ENCODE measurements at regions not wholly inside any gene's neighbourhood (a gene's known extent, or its start where the extent isn't known, plus 50 kb on each side); places are given as distances from the start of the nearest gene placed in this dataset.
"Not testable (repeated sequence)": the region's sequence is repeated elsewhere in the genome, so short reads cannot be mapped to it uniquely, and the experiment has no call there.

DNA sequence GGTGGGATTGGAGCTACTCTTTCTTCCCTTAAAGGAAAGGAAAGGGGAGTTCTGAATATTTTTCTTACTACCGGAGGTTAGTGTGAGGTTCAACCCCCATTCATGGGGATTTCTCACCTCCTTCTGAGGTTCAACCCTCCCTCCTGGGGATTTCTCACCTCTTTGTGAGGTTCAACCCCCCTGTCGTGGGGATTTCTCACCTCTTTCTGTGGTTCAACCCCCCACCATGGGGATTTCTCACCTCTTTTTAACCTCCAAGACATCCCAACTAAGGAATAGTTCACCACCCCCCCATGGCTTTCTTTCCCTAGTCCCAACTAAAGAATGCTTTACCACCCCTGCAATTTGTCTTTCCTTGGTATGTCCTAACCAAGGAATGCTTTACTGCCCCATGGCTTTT lies 520.3 kb downstream of the EDEM1 start:
- no peak for DNase-seq

DNA sequence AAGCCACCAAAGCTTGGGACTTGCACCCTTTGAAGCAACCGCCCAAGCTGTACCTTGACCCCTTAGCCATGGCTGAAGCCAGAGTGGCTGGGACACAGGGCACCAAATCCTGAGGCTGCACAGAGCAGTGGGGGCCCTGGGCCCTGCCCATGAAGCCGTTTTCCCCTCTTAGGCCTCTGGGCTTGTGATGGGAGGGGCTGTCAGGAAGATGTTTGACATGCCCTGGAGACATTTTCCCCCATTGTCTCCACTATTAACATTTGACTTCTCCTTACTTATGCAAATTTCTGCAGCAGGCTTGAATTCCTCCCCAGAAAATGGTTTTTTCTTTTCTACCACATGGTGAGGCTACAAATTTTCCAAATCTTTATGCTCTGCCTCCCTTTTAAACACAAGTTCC lies 522.2 kb downstream of the EDEM1 start:
- no peak for DNase-seq

DNA sequence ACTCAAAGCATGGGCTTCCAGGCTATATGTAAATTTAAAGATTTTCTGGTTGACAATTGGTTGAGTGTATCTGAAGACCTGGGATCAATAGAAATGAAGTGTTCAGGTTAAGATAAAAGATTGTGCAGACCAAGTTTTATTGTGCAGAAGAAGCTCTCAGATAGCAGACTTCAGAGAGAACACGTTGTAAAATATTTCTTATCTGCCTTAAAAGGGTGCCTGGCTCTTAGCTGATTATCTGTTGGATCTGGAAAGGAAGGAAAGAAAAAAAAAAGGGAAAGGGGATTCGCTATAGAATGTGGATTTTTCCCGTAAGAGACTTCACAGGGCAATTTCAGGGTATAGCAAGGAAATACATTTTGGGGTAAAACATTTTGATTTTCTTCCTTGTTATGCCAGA lies 523.2 kb downstream of the EDEM1 start:
- no peak for DNase-seq

DNA sequence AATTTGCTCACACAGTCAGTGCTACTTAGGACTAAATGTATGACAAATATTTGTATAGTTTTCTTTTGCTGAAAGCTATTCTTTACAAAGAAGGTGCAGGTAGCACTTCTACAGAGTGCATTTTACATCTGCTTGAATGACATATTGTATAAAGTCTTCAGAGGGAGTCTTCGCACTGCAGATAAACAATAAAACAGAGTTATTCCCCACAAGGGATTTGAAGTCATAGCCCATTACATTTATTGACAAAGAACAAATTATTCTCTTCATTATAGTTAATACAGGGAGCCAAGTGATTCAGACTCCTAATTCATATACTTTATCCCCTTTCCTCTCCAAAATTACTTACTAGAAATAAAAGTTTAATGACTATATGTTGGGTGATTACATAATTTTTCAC lies 529.7 kb downstream of the EDEM1 start:
- no peak for DNase-seq

DNA sequence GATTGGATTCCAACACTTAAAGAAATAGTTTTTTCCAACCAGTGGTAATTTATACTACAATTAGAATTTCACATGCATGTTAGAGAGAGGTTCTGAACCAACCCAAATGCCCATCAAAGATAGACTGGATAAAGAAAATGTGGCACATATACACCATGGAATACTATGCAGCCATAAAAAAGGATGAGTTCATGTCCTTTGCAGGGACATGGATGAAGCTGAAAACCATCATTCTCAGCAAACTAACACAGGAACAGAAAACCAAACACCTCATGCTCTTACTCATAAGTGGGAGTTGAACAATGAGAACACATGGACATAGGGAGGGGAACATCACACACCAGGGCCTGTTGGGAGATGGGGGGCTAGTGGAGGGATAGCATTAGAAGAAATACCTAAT lies 532.2 kb downstream of the EDEM1 start:
- DNase-seq: not testable (repeated sequence)

DNA sequence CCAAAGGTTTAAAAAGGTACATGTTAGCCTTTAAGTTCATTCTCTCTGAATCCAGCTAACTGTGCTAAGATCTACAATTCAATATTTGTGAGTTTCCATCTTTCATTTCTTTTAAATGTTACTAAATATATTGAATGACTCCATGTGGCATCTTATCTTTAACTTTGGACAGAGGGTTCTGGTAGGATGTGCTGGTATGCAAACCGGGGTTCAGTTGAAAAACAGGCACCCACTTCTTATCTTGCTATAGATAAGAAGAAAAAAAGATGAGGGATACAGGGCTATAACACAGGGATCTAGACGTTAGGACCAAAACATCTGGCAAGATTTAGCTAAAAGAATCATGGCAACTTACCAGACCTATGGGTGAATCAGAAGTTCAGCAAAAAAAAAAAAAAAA lies 538.3 kb downstream of the EDEM1 start:
- DNase-seq: no peak

DNA sequence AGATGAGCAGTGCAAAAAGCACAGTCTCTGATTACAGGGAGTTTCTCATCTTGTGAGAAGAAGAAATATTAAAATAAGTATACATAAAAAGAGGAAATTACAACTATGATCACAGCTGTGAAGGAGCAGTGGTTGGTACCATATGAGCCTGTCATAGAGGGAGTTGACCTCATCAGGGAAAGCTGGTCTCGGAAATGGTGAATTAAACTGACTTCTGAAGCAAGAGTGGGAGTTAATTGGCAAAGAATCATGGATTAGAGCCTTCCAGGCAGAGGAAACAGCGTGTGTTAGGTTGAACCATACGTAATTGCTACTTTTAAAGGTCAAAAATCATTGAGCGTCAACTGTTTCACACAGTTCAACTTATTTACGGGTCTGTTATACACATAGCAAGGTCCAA lies 539.1 kb downstream of the EDEM1 start:
- no peak for DNase-seq

DNA sequence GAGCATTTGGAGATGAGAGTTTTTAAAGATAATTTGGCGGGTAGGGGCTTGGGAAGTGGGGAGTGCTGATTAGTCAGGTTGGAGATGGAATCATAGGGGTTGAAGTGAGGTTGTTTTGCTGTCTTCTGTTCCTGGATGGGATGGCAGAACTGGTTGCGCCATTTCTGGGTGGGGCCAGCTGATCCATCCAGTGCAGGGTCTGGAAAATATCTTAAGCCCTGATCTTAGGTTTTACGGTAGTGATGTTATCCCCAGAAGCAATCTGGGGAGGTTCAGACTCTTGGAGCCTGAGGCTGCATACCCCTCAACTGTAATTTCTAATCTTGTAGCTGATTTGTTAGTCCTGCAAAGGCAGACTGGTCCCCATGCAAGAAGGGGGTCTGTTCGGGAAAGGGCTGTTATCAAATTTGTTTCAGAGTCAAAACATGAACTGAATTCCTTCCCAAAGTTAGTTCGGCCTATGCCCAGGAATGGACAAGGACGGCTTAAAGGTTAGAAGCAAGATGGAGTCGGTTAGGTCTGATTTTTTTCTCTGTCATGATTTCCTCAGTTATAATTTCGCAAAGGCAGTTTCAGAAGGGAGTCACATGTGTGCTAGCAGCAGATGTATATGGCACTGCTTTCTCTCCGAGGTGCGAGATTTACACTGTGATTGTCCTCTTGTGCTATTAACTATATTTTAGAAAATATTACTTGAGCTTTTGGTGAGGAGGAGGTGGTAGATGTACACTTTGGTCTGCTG lies 540.4 kb downstream of the EDEM1 start:
- DNase-seq: no peak

DNA sequence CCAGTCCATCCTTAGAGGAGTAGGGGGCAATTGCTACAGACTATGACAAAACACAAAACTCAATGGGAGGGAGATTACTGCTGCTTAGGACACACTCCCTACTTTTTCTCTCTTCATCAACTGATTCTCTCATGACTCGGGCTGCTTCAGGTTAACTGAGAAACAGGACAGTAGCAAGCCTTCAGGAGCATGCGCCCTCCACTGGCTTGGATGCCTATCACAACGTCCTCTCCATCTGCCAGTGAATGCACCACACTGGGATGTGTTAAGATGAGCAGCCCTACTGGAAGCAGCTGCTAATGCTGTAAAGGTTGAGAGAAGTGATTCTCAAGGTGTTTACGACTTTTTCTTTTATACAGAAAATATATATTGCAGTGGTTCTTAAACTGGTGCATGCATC lies 542.3 kb downstream of the EDEM1 start:
- DNase-seq: no peak

DNA sequence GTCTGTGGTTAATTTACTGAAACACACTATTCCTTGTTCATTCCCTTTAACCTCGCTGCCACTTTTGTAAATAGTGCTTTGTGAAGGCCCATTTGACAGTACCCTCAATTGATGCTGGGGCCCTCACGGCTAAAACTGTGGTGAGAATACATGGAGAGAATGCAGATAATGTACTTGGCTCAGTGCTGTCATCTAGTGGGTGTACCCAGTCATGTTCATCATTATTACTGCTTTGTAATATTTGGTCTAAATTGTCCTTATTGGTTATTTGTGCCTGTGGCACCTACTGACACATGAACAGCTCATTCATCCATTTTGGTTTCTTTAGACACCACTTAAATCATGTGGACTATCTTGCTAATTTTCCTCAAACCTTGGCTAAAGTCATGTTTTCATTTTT lies 543.6 kb downstream of the EDEM1 start:
- DNase-seq: no peak

DNA sequence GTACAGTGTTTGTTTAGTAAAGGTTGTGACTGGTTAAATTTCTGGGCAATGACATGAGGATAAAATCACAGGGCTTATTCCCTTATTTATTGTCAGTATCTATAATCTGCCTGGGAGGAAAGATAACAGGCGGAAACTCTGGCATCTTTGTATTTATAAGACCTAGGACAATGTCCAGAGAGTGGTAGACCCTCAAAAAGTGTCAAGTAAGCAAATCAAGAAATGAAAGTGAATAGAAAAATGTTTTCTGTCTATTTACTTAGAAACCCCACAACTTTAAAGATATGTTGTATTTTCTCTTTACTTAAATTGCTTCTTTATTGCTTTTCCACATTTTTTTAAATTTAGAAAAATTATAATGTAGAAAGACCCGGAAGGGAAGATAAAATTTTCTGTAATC lies 544.6 kb downstream of the EDEM1 start:
- no peak for DNase-seq

DNA sequence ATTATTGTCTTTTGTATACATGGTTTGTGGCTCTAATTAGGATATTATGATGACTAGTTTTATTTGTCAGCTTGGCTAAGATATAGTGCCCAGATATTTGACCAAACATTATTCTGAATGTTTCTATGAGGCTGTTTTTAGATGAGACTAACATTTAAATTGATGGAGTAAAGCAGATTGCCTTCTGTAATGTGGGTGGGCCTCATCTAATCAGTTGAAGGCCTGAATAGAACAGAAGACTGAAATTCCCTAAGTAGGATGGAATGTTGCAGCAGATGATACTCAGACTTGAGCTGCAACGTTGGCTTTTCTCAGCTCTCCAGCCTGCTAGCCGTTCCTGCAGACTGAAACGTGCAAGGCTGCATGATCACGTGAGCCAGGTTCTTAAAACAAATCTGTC lies 546.5 kb downstream of the EDEM1 start:
- DNase-seq: no peak

DNA sequence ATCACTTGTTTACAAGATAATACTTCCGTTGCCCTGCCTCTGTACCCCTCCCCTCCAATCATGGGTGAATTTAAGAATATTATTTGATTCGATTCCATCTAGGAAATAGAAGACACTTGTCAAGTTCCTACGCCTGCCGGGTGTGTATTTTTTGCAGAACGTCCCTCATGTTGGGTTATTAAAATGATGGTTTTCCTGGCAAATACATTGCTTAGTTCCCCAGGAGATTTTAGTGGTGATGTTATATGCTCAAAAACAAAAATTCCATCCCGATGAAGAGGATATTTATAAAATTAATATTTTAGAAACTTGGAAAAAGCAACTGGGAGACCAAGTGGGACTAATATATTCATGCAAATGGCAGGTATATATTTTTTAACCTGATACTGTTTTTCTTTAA lies 548.4 kb downstream of the EDEM1 start:
- DNase-seq: no peak

DNA sequence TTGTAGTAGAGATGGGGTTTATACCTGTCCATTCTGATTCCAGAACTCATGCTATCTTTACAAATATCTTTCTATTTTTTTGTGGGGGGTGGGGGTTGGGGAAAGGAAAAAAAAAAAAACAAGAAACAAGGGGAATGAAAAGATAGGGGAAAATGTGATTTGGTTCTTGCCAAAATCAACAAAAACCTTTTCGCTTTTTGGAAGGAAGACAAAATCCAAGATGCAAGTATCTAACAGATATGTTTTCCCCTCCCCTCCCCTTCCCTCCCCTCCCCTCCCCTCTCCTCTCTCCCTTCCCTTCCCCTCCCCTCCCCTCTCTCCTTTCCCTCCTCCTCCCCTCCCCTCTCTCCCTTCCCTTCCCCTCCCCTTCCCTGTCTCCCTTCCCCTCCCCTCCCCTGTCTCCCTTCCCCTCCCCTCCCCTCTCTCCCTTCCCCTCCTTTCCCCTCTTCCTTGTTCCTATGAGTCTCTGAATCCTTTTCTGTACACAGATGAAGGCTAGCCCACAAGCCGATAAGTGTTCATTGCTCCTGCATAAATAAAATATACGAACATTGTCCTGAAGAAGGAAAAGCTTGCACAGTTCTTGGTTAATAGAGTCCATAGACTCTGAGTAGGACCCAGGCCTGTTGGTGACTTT lies 551.9 kb downstream of the EDEM1 start:
- no peak for DNase-seq

DNA sequence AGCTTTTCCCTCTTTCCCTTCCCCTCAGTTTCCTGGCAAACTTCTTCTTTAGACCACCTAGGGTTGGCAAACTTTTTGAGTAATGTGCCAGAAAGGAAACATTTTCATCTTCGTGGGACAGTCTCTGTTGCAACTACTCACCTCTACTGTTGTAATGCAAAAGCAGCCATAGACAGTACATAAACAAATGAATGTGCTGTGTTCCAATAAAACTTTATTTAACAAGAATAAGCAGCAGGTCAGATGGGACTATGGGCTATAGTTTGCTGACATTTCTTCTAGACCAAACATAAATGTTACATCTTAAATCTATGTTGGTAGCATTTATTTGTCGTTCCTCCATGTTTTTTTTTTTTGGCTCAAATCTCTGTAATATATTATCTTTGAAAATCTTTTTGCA lies 552.4 kb downstream of the EDEM1 start:
- no peak for DNase-seq

DNA sequence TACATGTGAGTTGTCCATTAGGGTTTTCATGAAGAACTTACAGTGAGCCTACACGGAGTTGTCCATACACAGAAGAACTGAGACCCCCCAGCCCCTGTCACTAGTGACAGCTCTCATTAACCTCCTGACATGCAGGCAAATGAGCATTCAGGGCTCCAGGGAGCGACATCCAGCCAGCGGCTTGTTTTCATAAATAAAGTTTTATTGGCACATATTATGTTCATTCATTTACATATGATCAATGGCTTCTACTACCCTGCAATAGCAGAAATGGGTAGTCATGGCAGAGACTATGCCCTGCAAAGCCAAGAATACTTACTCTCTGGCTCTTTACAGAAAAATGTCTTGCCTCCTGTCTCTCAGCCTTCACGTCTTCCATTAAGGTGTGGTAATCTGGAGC lies 553.5 kb downstream of the EDEM1 start:
- no peak for DNase-seq

DNA sequence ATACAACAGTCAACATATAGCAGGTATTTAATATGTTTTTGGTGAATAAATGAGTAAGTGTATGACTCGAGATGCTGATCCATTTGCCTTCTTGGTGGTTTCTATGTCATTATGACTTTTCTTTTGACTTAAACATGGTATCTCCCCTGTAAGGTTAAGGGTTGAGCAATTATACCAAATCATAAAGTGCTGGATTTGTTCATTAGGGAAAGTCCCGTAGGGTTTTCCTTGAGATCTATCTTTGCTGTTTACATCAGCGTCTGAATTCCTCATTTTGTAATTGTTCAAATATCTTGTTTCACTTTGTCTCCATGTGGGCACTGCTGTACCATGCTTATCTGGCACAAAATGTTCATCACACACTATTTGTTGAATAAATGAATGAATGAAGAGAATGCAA lies 562.6 kb downstream of the EDEM1 start:
- no peak for DNase-seq

DNA sequence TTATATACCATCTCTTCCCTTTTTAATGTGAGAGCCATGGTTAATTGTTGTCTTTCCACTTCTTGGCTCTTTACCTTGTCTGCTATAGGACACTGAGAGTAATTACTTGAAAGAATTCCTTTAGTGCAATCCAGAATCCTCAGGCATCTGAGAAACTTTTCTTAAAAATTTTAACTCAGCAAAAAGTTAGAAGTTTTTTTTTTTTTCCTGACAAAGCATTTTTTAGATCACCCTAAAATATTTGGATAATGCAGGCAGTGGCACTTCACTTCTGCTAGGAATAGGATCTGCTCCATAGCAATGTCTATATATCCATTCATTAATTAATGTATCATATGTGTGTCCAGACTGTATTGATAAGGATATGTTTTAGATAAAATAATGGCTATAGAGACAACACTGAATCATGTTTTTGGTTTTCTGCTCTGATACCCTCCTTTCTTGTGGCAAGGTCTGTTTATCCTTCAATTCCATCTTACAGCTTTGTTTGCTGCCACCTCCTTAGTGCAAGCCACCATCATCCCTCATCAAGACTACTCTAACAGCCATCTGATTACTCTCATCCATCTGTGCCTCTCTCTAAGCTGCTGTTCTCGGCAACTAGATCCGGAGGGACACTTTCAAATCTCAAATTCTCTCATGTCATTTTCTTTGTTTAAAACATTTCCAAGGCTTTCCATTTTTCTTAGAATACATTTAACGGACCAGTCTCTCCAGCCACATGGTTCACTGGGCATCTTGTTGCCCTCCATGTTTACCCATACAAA lies 563.5 kb downstream of the EDEM1 start:
- DNase-seq: no peak

DNA sequence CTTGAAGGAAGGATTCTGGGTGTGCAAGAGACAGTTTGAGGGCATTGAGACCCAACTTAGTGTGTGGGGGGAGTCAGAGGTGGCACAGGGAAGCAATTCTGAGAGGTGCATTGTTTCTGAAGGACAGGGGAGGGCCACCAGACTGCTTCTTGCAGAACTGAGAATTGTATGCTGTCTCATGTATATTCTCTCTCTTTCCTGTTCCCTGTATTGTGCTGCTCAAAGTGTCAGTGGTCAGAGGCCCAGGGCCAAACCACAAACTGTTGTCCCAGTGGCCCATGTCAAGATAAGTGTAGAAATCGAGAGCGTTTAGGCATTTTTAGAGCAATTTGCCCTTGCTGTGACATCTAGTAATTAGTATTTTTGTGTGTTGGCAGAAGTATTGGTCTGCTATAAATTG lies 567.1 kb downstream of the EDEM1 start:
- DNase-seq: no peak

DNA sequence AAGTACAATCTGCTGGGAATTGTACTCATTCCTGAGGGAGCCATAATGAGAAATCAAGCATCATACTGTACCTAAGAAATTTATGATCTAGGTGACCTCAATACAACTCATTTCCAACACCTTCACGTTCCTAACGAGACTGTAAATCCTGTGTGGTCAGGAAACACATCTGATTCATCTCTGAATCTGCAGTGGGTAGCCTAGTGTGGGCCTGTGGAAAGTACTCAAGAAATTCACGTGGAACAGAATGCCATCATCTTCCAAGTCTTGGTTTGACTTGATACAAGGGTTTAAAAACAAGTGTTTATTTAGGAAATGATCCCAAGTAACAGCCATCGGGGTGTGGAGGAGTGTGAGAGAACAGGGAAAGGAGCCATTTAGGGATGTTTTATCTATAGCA lies 568.9 kb downstream of the EDEM1 start:
- no peak for DNase-seq

DNA sequence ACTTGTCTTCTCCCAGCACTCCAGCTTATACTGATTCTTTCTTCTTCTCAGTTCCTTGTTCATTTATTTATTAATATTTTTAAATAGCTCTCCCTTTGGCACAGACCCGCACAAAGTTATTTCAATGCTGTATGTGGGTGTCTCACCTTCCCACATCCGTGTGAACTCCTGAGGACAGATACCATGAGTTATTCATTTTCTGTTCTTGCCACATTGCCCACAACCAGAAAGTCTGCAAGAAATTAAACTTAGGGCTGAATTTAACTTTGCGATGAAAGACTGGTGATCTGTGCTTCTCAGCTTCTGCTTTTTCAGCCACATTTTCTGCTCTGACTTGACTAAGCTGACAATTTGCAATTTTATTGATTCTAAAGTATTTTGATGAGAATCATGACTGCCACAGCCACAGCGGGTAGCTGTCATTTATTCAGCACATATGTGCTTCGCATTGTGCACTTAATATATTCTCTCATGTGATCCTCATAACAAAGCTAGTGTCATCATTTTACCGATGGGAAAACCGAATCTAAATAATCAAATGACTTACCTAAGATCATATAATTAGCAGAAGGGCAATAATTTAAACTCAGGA lies 569.8 kb downstream of the EDEM1 start:
- DNase-seq: no peak

DNA sequence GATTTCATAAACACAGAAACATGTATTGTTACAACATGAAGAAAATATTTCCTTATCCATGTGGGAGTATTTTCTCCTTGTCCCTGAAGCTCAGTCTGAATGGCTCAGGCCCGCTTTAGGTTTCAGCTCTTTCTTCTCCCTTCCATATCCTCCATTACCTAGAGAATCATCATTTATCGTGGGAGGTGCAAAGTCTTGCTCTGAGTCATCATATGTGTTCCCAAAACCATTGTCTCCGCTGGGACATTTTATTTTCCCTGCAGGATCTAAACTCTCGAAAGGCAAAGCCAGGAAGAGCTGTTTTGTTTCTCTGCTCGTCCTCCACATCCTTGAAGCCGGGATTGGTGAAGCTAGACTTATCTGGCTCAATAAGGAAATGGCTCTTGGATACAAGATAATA lies 571.2 kb downstream of the EDEM1 start:
- DNase-seq: no peak

DNA sequence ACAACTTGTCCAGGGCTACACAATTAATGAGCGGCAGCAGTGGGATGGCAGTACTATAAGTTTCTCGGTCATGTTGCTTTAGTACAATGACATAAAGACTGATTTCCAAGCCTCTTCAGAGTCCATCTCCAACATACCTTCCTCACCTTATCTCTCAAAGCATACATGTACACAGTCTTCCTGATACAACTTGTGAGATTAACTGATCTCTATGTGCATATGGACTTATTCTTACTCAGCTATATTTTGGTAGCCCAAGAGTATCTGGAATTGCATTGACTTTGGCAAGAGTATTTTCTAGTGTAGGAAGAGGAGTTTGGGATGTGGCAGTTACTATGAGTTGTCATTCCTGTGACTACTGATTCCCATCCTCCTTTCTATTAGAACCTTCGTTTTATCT lies 575.0 kb downstream of the EDEM1 start:
- DNase-seq: no peak

DNA sequence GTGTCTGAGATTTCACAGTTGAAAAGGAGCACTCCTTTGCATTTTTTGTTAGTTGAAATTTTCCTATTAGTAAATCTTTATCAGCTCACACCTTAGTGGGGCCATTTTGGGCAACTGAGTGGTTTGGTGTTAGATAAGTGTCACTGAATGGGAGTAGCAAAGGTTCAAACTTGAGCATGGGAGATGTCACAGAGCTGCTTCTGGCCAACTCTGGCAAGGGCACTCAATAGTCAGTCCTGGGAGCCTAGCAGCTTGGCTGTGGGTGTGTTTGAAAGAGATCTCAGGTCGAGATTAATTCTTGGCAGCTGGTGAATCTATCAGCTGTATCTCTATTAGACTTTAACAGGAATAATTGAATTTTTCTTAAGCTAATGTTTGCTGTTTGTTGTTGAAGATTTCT lies 579.3 kb downstream of the EDEM1 start:
- DNase-seq: no peak
